ENCODE measurements at regions not wholly inside any gene's neighbourhood (a gene's known extent, or its start where the extent isn't known, plus 50 kb on each side); places are given as distances from the start of the nearest gene placed in this dataset.

- no peaks in the 10 kb centered on the region for H3K27me3 ChIP-seq
- no peaks in the 10 kb centered on the region for H3K36me3 ChIP-seq
- H3K4me1 ChIP-seq (ENCODE audit: insufficient read depth): no peaks in the 10 kb centered on the region
- H3K9me3 ChIP-seq: no peaks in the 10 kb centered on the region
- H3K4me3 ChIP-seq: no peak overlapping the region
- 27 to 54% (median 29%) methylated on average over 2 of the region's 2 CpGs for WGBS, 3 donors
- DNase-seq: no peak
- intact Hi-C loops (cut with DNase I): no loop called here
- no peak overlapping the region for H3K27ac ChIP-seq
- TF ChIP-seq POLR2A (IDR thresholded peaks at IDR 0.05) (no peak), EP300 (IDR thresholded peaks at IDR 0.05) (no peak), CTCF (IDR thresholded peaks at IDR 0.05) (no peak)
Observed at GRCh38 chr7:10418985-10419384, 554.7 kb upstream of the PHF14 start.

GRCh38 chr7:10429031-10429430 lies 544.6 kb upstream of the PHF14 start:
- Histone ChIP-seq H3K4me3 (no peak overlapping the region), H3K9me3 (no peaks in the 10 kb centered on the region), H3K27ac (no peak overlapping the region), H3K27me3 (no peaks in the 10 kb centered on the region), H3K36me3 (no peaks in the 10 kb centered on the region), H3K4me1 (ENCODE audit: insufficient read depth) (no peaks in the 10 kb centered on the region)
- DNase-seq: no peak
- WGBS, 3 donors: 8 to 13% (median 11%) methylated on average over 2 of the region's 2 CpGs
- TF ChIP-seq EP300 (IDR thresholded peaks at IDR 0.05): no peak
- TF ChIP-seq POLR2A (IDR thresholded peaks at IDR 0.05): no peak
- no peak for TF ChIP-seq CTCF (IDR thresholded peaks at IDR 0.05)
- intact Hi-C loops (cut with DNase I): no loop called here

GRCh38 chr7:10429511-10429910 lies 544.2 kb upstream of the PHF14 start:
- DNase-seq: no peak
- Histone ChIP-seq H3K4me3 (no peak overlapping the region), H3K27me3 (no peaks in the 10 kb centered on the region), H3K27ac (no peak overlapping the region), H3K4me1 (ENCODE audit: insufficient read depth) (no peaks in the 10 kb centered on the region), H3K9me3 (no peaks in the 10 kb centered on the region), H3K36me3 (no peaks in the 10 kb centered on the region)
- WGBS, 3 donors: 13 to 54% (median 28%) methylated on average over 1 of the region's 1 CpG
- intact Hi-C loops (cut with DNase I): no loop called here
- TF ChIP-seq POLR2A (IDR thresholded peaks at IDR 0.05): no peak
- no peak for TF ChIP-seq EP300 (IDR thresholded peaks at IDR 0.05)
- no peak for TF ChIP-seq CTCF (IDR thresholded peaks at IDR 0.05)

- no peaks in the 10 kb centered on the region for H3K9me3 ChIP-seq
- no peaks in the 10 kb centered on the region for H3K4me1 ChIP-seq (ENCODE audit: insufficient read depth)
- H3K4me3 ChIP-seq: no peak overlapping the region
- intact Hi-C loops (cut with DNase I): no loop called here
- DNase-seq: no peak
- no peaks in the 10 kb centered on the region for H3K36me3 ChIP-seq
- H3K27me3 ChIP-seq: no peaks in the 10 kb centered on the region
- WGBS, 3 donors: 52 to 68% (median 64%) methylated on average over 2 of the region's 2 CpGs
- no peak overlapping the region for H3K27ac ChIP-seq
- TF ChIP-seq EP300 (IDR thresholded peaks at IDR 0.05): no peak
- no peak for TF ChIP-seq CTCF (IDR thresholded peaks at IDR 0.05)
- TF ChIP-seq POLR2A (IDR thresholded peaks at IDR 0.05): no peak
Observed at GRCh38 chr7:10436302-10436701, 537.4 kb upstream of the PHF14 start.

GRCh38 chr7:10439027-10439426 lies 534.6 kb upstream of the PHF14 start:
- H3K9me3 ChIP-seq: no peaks in the 10 kb centered on the region
- intact Hi-C loops (cut with DNase I): no loop called here
- DNase-seq: no peak
- no peaks in the 10 kb centered on the region for H3K36me3 ChIP-seq
- no peaks in the 10 kb centered on the region for H3K4me1 ChIP-seq (ENCODE audit: insufficient read depth)
- H3K4me3 ChIP-seq: no peak overlapping the region
- 38 to 39% (median 39%) methylated on average over 3 of the region's 3 CpGs for WGBS, 3 donors
- no peak overlapping the region for H3K27ac ChIP-seq
- H3K27me3 ChIP-seq: no peaks in the 10 kb centered on the region
- no peak for TF ChIP-seq CTCF (IDR thresholded peaks at IDR 0.05)
- no peak for TF ChIP-seq EP300 (IDR thresholded peaks at IDR 0.05)
- no peak for TF ChIP-seq POLR2A (IDR thresholded peaks at IDR 0.05)
